Body of pancreas (tissue), 4 donors: ENCODE measurements at regions not wholly inside any gene's neighbourhood (a gene's known extent, or its start where the extent isn't known, plus 50 kb on each side); places are given as distances from the start of the nearest gene placed in this dataset.
A peak's percentile ranks its signal among the peaks of the same experiment; 100 is the strongest.

Source experiments
- ATAC-seq: fragments of 150-250 bp; one replicate; pipeline ENCODE4 v1.9.1; 2016
- DNase-seq, 4 donors: peaks; one replicate each; pipeline ENCODE4 v3.0.0-alpha.2; 2019
- H3K27ac ChIP-seq, 4 donors: fragments of 200-600 bp; sonication (generic); 1 replicate in 3 of 4; 2 replicates in 1 of 4; pipeline versions ENCODE4 v1.5.1 to v1.6.1; 2016 to 2019; ENCODE audit warnings: mild to moderate bottlenecking in 1 of 4, mixed read lengths in 1 of 4, moderate library complexity in 1 of 4
- H3K27me3 ChIP-seq, 2 donors: fragments of 200-600 bp; sonication (generic); one replicate each; pipeline ENCODE4 v1.6.0; 2016; ENCODE audit warnings: mild to moderate bottlenecking in 1 of 2
- H3K36me3 ChIP-seq, 2 donors: fragments of 200-600 bp; sonication (generic); replicated peaks in 1 of 2; 2 replicates each; pipeline ENCODE4 v1.5.1; 2016; ENCODE audit warnings: low read depth in 2 of 2; ENCODE audit not compliant: insufficient read depth in 1 of 2
- H3K4me1 ChIP-seq: fragments of 200-600 bp; sonication (generic); one replicate; pipeline ENCODE4 v1.6.0; 2016
- H3K4me3 ChIP-seq, 2 donors: fragments of 200-600 bp; sonication (generic); 1 replicate in 1 of 2; 2 replicates in 1 of 2; pipeline ENCODE4 v1.5.1; 2016 to 2019
- H3K9me3 ChIP-seq, 3 donors: fragments of 200-600 bp; sonication (generic); 1 replicate in 2 of 3; 2 replicates in 1 of 3; pipeline ENCODE4 v1.5.1; 2016
- CTCF ChIP-seq, 7 experiments: fragments of 450-650 bp in 4 of 7; fragments of 200-600 bp in 3 of 7; sonication (generic) in 3 of 7; IDR thresholded peaks; one replicate each; pipeline ENCODE4 v1.5.1; 2016 to 2019; ENCODE audit warnings: antibody characterized with exemption in 7 of 7
- POLR2A ChIP-seq, 3 donors: fragments of 450-650 bp; IDR thresholded peaks; one replicate each; pipeline ENCODE4 v1.6.1; 2016; ENCODE audit warnings: antibody characterized with exemption in 3 of 3, mild to moderate bottlenecking in 2 of 3
- whole genome bisulfite sequencing, 2 donors: methylation state at CpG; one replicate each; pipeline ENCODE4 v1.1.5; 2017; 5-methylcytosine and 5-hydroxymethylcytosine counted together
- intact Hi-C: fragments of 100-400 bp; cut with DNase I; formaldehyde crosslinking; loops from one replicate; pipeline ENCODE4 v1.15.1; 2023

- TF ChIP-seq CTCF (IDR thresholded peaks at IDR 0.05) = no peak
- TF ChIP-seq POLR2A (IDR thresholded peaks at IDR 0.05) = no peak
- WGBS, 2 donors = 68 to 77% methylated on average over 5 of the region's 5 CpGs
- Histone ChIP-seq H3K27ac (no peak overlapping the region), H3K27me3 (no peaks in the 10 kb centered on the region), H3K36me3 (no peaks in the 10 kb centered on the region), H3K9me3 (no peaks in the 10 kb centered on the region), H3K4me3 (no peak overlapping the region), H3K4me1 (peaks cover 18% of the 10 kb centered on the region)
- ATAC-seq (no peak), DNase-seq (no peak)
- intact Hi-C loops = no loop called here
Observed at GRCh38 chr4:41432881-41433280, 105.1 kb upstream of the LIMCH1 start.

- DNase-seq = no peak
- Histone ChIP-seq H3K9me3 (no peaks in the 10 kb centered on the region), H3K27me3 (no peaks in the 10 kb centered on the region), H3K27ac (no peak overlapping the region), H3K36me3 (no peaks in the 10 kb centered on the region), H3K4me3 (no peak overlapping the region), H3K4me1 (peaks cover 16% of the 10 kb centered on the region)
- TF ChIP-seq CTCF (IDR thresholded peaks at IDR 0.05) = no peak
- no peak for TF ChIP-seq POLR2A (IDR thresholded peaks at IDR 0.05)
- WGBS, 2 donors = 77 to 79% methylated on average over 3 of the region's 3 CpGs
- no peak for ATAC-seq
- intact Hi-C loops = no loop called here
Observed at GRCh38 chr4:41433361-41433760, 104.6 kb upstream of the LIMCH1 start.

- intact Hi-C loops = no loop called here
Observed at GRCh38 chr4:41435510-41435909, 102.4 kb upstream of the LIMCH1 start.

GRCh38 chr4:41436419-41436818, 101.5 kb upstream of the LIMCH1 start:
- Histone ChIP-seq H3K27me3 (no peaks in the 10 kb centered on the region), H3K4me3 (no peak overlapping the region), H3K27ac (no peak overlapping the region), H3K4me1 (peaks cover 13% of the 10 kb centered on the region), H3K36me3 (no peaks in the 10 kb centered on the region), H3K9me3 (no peaks in the 10 kb centered on the region)
- ATAC-seq = no peak
- intact Hi-C loops = no loop called here
- 81% methylated on average over 4 of the region's 4 CpGs for WGBS, 2 donors
- TF ChIP-seq POLR2A (IDR thresholded peaks at IDR 0.05) (no peak), CTCF (IDR thresholded peaks at IDR 0.05) (no peak)
- DNase-seq = no peak

More at GRCh38 chr4:41435510-41435909, 102.4 kb upstream of the LIMCH1 start:
- ATAC-seq (no peak), DNase-seq (no peak)
- TF ChIP-seq POLR2A (IDR thresholded peaks at IDR 0.05) (no peak), CTCF (IDR thresholded peaks at IDR 0.05) (no peak)
- Histone ChIP-seq H3K9me3 (no peaks in the 10 kb centered on the region), H3K27ac (no peak overlapping the region), H3K27me3 (no peaks in the 10 kb centered on the region), H3K4me3 (no peak overlapping the region), H3K36me3 (no peaks in the 10 kb centered on the region), H3K4me1 (peaks cover 13% of the 10 kb centered on the region)
- WGBS, 2 donors = 90 to 98% methylated on average over 1 of the region's 1 CpG

- H3K4me1 ChIP-seq = peaks cover 13% of the 10 kb centered on the region
- 43 to 50% methylated on average over 2 of the region's 2 CpGs for WGBS, 2 donors
- TF ChIP-seq CTCF (IDR thresholded peaks at IDR 0.05) (no peak), POLR2A (IDR thresholded peaks at IDR 0.05) (no peak)
- no peaks in the 10 kb centered on the region for H3K27me3 ChIP-seq
- intact Hi-C loops = no loop called here
- H3K4me3 ChIP-seq = no peak overlapping the region
- DNase-seq (no peak), ATAC-seq (peak; percentile 35)
- H3K36me3 ChIP-seq = no peaks in the 10 kb centered on the region
- no peaks in the 10 kb centered on the region for H3K9me3 ChIP-seq
- H3K27ac ChIP-seq = peak overlapping the region in 2 of 4 donors; percentile 6 to 33
Observed at GRCh38 chr4:41437111-41437536, 100.8 kb upstream of the LIMCH1 start.
